Gastroesophageal sphincter (tissue), 3 donors: ENCODE measurements at regions not wholly inside any gene's neighbourhood (a gene's known extent, or its start where the extent isn't known, plus 50 kb on each side); places are given as distances from the start of the nearest gene placed in this dataset.
"Not testable (repeated sequence)": the region's sequence is repeated elsewhere in the genome, so short reads cannot be mapped to it uniquely, and the experiment has no call there.

ENCODE experiments used
- EP300 ChIP-seq: sonication (generic); formaldehyde crosslinking; IDR thresholded peaks from one replicate; pipeline ENCODE4 v1.6.1; 2017; ENCODE audit warnings: antibody characterized with exemption, mild to moderate bottlenecking
- POLR2A ChIP-seq, 2 donors: fragments of 450-650 bp; IDR thresholded peaks; one replicate each; pipeline ENCODE4 v1.6.1; 2017; ENCODE audit warnings: antibody characterized with exemption in 2 of 2, mild to moderate bottlenecking in 2 of 2, moderate library complexity in 1 of 2
- POLR2AphosphoS5 ChIP-seq: sonication (generic); formaldehyde crosslinking; IDR thresholded peaks from one replicate; pipeline ENCODE4 v1.6.1; 2017; ENCODE audit warnings: antibody characterized with exemption
- TF ChIP-seq, protein P1 (sequence below), 4 experiments: fragments of 200-600 bp in 2 of 4; fragments of 450-650 bp in 2 of 4; sonication (generic) in 1 of 4; IDR thresholded peaks; one replicate each; pipeline ENCODE4 v1.5.1; 2017 to 2019; ENCODE audit warnings: antibody characterized with exemption in 4 of 4, mild to moderate bottlenecking in 2 of 4, moderate library complexity in 2 of 4

DNA sequence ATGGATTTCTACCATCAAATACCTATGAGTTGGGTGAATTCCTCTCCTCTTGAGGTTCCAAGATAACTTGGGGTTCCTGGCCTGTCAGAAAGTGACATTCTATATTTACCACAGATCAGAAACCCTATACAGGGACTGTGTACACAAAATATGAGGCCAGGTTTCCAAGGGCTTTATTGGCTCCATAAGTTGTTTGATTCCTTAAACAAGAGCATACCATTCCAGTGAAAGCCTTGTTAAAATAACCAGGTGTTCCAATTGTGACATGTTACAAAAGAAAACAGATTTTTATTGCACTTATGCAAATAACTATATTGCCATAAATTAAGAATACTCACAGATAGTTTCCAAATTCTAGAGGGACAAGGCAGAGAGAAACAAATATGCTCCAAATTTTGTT, 188.9 kb downstream of the FASLG start:
- TF ChIP-seq POLR2A (IDR thresholded peaks at IDR 0.05); EP300; POLR2AphosphoS5: not testable (repeated sequence)
- TF ChIP-seq, protein P1, sequence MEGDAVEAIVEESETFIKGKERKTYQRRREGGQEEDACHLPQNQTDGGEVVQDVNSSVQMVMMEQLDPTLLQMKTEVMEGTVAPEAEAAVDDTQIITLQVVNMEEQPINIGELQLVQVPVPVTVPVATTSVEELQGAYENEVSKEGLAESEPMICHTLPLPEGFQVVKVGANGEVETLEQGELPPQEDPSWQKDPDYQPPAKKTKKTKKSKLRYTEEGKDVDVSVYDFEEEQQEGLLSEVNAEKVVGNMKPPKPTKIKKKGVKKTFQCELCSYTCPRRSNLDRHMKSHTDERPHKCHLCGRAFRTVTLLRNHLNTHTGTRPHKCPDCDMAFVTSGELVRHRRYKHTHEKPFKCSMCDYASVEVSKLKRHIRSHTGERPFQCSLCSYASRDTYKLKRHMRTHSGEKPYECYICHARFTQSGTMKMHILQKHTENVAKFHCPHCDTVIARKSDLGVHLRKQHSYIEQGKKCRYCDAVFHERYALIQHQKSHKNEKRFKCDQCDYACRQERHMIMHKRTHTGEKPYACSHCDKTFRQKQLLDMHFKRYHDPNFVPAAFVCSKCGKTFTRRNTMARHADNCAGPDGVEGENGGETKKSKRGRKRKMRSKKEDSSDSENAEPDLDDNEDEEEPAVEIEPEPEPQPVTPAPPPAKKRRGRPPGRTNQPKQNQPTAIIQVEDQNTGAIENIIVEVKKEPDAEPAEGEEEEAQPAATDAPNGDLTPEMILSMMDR (IDR thresholded peaks at IDR 0.05): not testable (repeated sequence)
